ENCODE measurements at regions not wholly inside any gene's neighbourhood (a gene's known extent, or its start where the extent isn't known, plus 50 kb on each side); places are given as distances from the start of the nearest gene placed in this dataset.
"Not testable (repeated sequence)": the region's sequence is repeated elsewhere in the genome, so short reads cannot be mapped to it uniquely, and the experiment has no call there.

GRCh38 chr3:147514366-147515160 is 105.4 kb downstream of the ZIC1 start:
- Histone ChIP-seq H3K9me3 (no peaks in the 10 kb centered on the region), H3K27ac (no peak overlapping the region), H3K4me1 (no peaks in the 10 kb centered on the region), H3K36me3 (no peaks in the 10 kb centered on the region), H3K27me3 (no peaks in the 10 kb centered on the region), H3K4me3 (no peak overlapping the region)
- intact Hi-C loops (cut with DNase I; ENCODE audit: low total_unique reads) = no loop called here
- TF ChIP-seq, protein P1, sequence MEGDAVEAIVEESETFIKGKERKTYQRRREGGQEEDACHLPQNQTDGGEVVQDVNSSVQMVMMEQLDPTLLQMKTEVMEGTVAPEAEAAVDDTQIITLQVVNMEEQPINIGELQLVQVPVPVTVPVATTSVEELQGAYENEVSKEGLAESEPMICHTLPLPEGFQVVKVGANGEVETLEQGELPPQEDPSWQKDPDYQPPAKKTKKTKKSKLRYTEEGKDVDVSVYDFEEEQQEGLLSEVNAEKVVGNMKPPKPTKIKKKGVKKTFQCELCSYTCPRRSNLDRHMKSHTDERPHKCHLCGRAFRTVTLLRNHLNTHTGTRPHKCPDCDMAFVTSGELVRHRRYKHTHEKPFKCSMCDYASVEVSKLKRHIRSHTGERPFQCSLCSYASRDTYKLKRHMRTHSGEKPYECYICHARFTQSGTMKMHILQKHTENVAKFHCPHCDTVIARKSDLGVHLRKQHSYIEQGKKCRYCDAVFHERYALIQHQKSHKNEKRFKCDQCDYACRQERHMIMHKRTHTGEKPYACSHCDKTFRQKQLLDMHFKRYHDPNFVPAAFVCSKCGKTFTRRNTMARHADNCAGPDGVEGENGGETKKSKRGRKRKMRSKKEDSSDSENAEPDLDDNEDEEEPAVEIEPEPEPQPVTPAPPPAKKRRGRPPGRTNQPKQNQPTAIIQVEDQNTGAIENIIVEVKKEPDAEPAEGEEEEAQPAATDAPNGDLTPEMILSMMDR (IDR thresholded peaks at IDR 0.05 in 4 of 5, conservative IDR thresholded peaks at IDR 0.05 in 1 of 5) = no peak
- no peak for TF ChIP-seq POLR2A (IDR thresholded peaks at IDR 0.05)
- DNase-seq = no peak
- in situ Hi-C loops (cut with MboI; ENCODE audit: low sequenced_read_pairs in 4 of 4) = no loop called here
- no peak for ATAC-seq

GRCh38 chr3:147518465-147518864 is 109.3 kb downstream of the ZIC1 start:
- TF ChIP-seq, protein P1 (IDR thresholded peaks at IDR 0.05 in 4 of 5, conservative IDR thresholded peaks at IDR 0.05 in 1 of 5) = no peak
- TF ChIP-seq POLR2A (IDR thresholded peaks at IDR 0.05) = no peak
- in situ Hi-C loops (cut with MboI; ENCODE audit: low sequenced_read_pairs in 4 of 4) = no loop called here
- intact Hi-C loops (cut with DNase I; ENCODE audit: low total_unique reads) = no loop called here

DNA sequence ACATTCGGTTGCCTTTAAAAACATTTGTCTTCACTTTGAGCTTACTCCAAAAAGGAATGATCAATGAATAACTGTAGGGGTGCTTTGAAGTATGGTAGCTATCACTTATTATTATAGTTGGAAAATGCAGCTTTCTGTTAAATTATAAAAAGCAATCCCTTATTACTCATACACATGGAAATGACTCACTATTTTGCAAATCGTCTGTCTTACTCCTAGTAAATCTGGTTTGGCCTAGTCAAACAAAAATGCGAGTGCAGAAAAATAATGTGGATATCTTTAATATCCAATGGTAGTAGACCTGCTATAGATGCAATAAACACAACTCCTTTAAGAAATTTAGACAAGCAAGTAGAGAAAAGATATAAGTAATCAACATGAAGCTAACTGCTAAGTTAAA is 112.5 kb downstream of the ZIC1 start:
- TF ChIP-seq POLR2A (IDR thresholded peaks at IDR 0.05) = no peak
- TF ChIP-seq, protein P1 (IDR thresholded peaks at IDR 0.05 in 4 of 5, conservative IDR thresholded peaks at IDR 0.05 in 1 of 5) = no peak
- Histone ChIP-seq H3K27me3 (no peaks in the 10 kb centered on the region), H3K4me1 (no peaks in the 10 kb centered on the region), H3K36me3 (no peaks in the 10 kb centered on the region), H3K27ac (no peak overlapping the region), H3K9me3 (no peaks in the 10 kb centered on the region), H3K4me3 (no peak overlapping the region)
- in situ Hi-C loops (cut with MboI; ENCODE audit: low sequenced_read_pairs in 4 of 4) (no loop called here), intact Hi-C loops (cut with DNase I; ENCODE audit: low total_unique reads) (no loop called here)
- DNase-seq (no peak), ATAC-seq (no peak)

More at GRCh38 chr3:147518465-147518864, 109.3 kb downstream of the ZIC1 start:
- Histone ChIP-seq H3K27ac (no peak overlapping the region), H3K4me1 (no peaks in the 10 kb centered on the region), H3K36me3 (no peaks in the 10 kb centered on the region), H3K9me3 (no peaks in the 10 kb centered on the region), H3K27me3 (no peaks in the 10 kb centered on the region), H3K4me3 (no peak overlapping the region)
- no peak for ATAC-seq
- DNase-seq = no peak

DNA sequence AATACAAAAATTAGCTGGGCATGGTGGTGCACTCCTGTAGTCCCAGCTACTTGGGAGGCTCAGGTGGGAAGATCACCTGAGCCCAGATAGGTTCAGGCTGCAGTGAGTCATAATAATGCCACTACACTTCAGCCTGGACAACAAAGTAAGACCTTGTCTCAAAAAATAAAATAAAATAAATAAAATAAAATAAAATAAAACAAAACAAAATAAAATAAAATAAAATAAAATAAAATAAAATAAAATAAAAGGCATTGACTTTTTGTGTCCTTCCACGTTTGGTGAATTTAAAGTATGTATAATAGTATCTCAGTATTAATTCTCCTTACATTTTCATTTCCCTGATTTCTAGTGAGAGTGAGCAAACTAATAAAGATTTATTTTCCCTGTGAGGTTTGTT is 113.6 kb downstream of the ZIC1 start:
- H3K9me3 ChIP-seq; H3K27ac ChIP-seq; DNase-seq; in situ Hi-C loops (cut with MboI; ENCODE audit: low sequenced_read_pairs in 4 of 4); intact Hi-C loops (cut with DNase I; ENCODE audit: low total_unique reads); H3K36me3 ChIP-seq; ATAC-seq; H3K27me3 ChIP-seq; H3K4me1 ChIP-seq; H3K4me3 ChIP-seq: not testable (repeated sequence)

- Histone ChIP-seq H3K9me3 (no peaks in the 10 kb centered on the region), H3K36me3 (no peaks in the 10 kb centered on the region), H3K4me1 (no peaks in the 10 kb centered on the region), H3K27ac (no peak overlapping the region), H3K4me3 (no peak overlapping the region), H3K27me3 (no peaks in the 10 kb centered on the region)
- no peak for ATAC-seq
- DNase-seq = no peak
- intact Hi-C loops (cut with DNase I; ENCODE audit: low total_unique reads) = no loop called here
- in situ Hi-C loops (cut with MboI; ENCODE audit: low sequenced_read_pairs in 4 of 4) = no loop called here
- TF ChIP-seq, protein P1 (IDR thresholded peaks at IDR 0.05 in 4 of 5, conservative IDR thresholded peaks at IDR 0.05 in 1 of 5) = no peak
- TF ChIP-seq POLR2A (IDR thresholded peaks at IDR 0.05) = no peak
These were observed 120.4 kb downstream of the ZIC1 start for GRCh38 chr3:147529551-147529950.
